ENCODE measurements at regions not wholly inside any gene's neighbourhood (a gene's known extent, or its start where the extent isn't known, plus 50 kb on each side); places are given as distances from the start of the nearest gene placed in this dataset.

- Mint-ChIP-seq H3K4me3 (no peak overlapping the region), H3K9me3 (ENCODE audit: insufficient read depth) (peaks cover 15% of the 10 kb centered on the region), H3K36me3 (ENCODE audit: low read depth) (no peaks in the 10 kb centered on the region), H3K4me1 (ENCODE audit: low read depth) (no peaks in the 10 kb centered on the region), H3K27ac (no peak overlapping the region), H3K27me3 (ENCODE audit: low read depth) (no peaks in the 10 kb centered on the region)
- CTCF ChIA-PET: no interaction called here
- POLR2A ChIA-PET: no interaction called here
- ATAC-seq (no peak), DNase-seq (no peak)
Measured at GRCh38 chr1:73366734-73367413, 831.1 kb downstream of the LRRIQ3 start.

- no peak for DNase-seq
- CTCF ChIA-PET: no interaction called here
- no peak for ATAC-seq
- peaks cover 8% of the 10 kb centered on the region for H3K9me3 Mint-ChIP-seq (ENCODE audit: insufficient read depth)
- H3K4me3 Mint-ChIP-seq: no peak overlapping the region
- H3K27ac Mint-ChIP-seq: no peak overlapping the region
- POLR2A ChIA-PET: no interaction called here
- no peaks in the 10 kb centered on the region for H3K4me1 Mint-ChIP-seq (ENCODE audit: low read depth)
- no peaks in the 10 kb centered on the region for H3K27me3 Mint-ChIP-seq (ENCODE audit: low read depth)
- H3K36me3 Mint-ChIP-seq (ENCODE audit: low read depth): no peaks in the 10 kb centered on the region
Measured at GRCh38 chr1:73359001-73359400, 839.0 kb downstream of the LRRIQ3 start.

DNA sequence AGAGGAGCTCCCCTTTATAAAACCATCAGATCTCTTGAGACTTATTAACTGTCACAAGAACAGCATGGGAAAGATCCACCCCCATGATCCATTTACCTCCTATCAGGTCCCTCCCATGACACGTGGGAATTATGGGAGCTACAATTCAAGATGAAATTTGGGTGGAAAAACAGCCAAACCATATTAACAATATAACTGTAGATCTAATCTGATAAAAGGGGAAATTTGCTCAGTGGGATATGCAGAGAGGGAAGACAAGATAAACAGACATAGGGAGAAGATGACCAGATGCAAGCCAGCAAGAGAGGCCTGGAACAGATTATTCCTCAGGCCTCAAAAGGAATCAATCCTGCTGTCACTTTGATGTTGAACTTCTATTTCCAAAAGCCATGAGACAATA lies 841.5 kb downstream of the LRRIQ3 start:
- ChIA-PET POLR2A (no interaction called here), CTCF (no interaction called here)
- H3K4me3 Mint-ChIP-seq: no peak overlapping the region
- no peak overlapping the region for H3K27ac Mint-ChIP-seq
- DNase-seq (no peak), ATAC-seq (no peak)
- H3K9me3 Mint-ChIP-seq (ENCODE audit: insufficient read depth): peaks cover 8% of the 10 kb centered on the region
- no peaks in the 10 kb centered on the region for H3K4me1 Mint-ChIP-seq (ENCODE audit: low read depth)
- H3K36me3 Mint-ChIP-seq (ENCODE audit: low read depth): no peaks in the 10 kb centered on the region
- no peaks in the 10 kb centered on the region for H3K27me3 Mint-ChIP-seq (ENCODE audit: low read depth)

- ChIA-PET CTCF (no interaction called here), POLR2A (no interaction called here)
- H3K9me3 Mint-ChIP-seq (ENCODE audit: insufficient read depth): peaks cover 5% of the 10 kb centered on the region
- no peak overlapping the region for H3K27ac Mint-ChIP-seq
- H3K4me1 Mint-ChIP-seq (ENCODE audit: low read depth): no peaks in the 10 kb centered on the region
- no peaks in the 10 kb centered on the region for H3K27me3 Mint-ChIP-seq (ENCODE audit: low read depth)
- H3K4me3 Mint-ChIP-seq: no peak overlapping the region
- DNase-seq: no peak
- H3K36me3 Mint-ChIP-seq (ENCODE audit: low read depth): no peaks in the 10 kb centered on the region
- ATAC-seq: no peak
Measured at GRCh38 chr1:73343947-73344346, 854.0 kb downstream of the LRRIQ3 start.

- POLR2A ChIA-PET: no interaction called here
- Mint-ChIP-seq H3K36me3 (ENCODE audit: low read depth) (no peaks in the 10 kb centered on the region), H3K9me3 (ENCODE audit: insufficient read depth) (peaks cover 30% of the 10 kb centered on the region), H3K4me3 (no peak overlapping the region), H3K4me1 (ENCODE audit: low read depth) (no peaks in the 10 kb centered on the region), H3K27me3 (ENCODE audit: low read depth) (no peaks in the 10 kb centered on the region), H3K27ac (no peak overlapping the region)
- no peak for ATAC-seq
- CTCF ChIA-PET: no interaction called here
- DNase-seq: no peak
Measured at GRCh38 chr1:73333847-73334503, 864.0 kb downstream of the LRRIQ3 start.

DNA sequence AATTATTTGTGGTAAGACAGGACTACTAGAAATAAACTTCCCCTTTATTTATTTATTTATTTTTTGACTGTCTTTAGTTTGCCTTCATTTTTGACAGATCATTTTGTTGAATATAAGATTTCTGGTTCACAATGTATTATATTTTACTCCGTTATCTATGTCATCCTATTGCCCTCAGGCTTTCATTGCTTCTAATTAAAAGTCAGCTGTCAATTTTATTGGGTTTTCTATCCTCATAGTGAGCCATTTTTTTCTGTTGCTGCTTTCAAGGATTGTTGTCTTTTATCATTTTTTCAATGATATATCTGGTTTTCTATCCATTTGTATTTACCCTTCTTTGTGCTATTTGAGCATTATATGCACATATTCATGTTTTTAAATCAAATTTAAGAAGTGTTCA lies 866.2 kb downstream of the LRRIQ3 start:
- Mint-ChIP-seq H3K27ac (no peak overlapping the region), H3K4me1 (ENCODE audit: low read depth) (no peaks in the 10 kb centered on the region)
- POLR2A ChIA-PET: no interaction called here

DNA sequence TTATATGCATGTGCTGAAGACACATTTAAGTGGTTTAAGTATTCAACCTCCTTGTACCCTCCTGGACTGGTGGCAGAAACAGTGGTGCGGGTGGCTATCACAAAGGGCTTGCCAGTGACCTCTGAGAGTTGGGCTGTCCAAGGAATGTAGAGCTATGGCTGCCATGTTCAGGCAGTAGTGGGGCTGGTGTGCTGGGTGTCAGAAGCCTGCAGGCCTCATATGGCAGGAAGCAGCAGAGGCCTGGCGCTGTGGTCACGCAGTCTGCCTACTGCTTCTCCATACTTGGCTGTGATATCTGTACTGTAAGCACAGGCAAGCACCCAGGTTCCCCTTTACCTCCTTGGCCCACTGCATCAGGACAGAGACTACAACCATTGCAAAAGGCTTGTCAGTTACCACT lies 870.0 kb downstream of the LRRIQ3 start:
- ChIA-PET POLR2A (no interaction called here), CTCF (no interaction called here)
- no peak for ATAC-seq
- Mint-ChIP-seq H3K4me3 (no peak overlapping the region), H3K27ac (no peak overlapping the region), H3K4me1 (ENCODE audit: low read depth) (no peaks in the 10 kb centered on the region), H3K27me3 (ENCODE audit: low read depth) (no peaks in the 10 kb centered on the region), H3K36me3 (ENCODE audit: low read depth) (no peaks in the 10 kb centered on the region), H3K9me3 (ENCODE audit: insufficient read depth) (peaks cover 22% of the 10 kb centered on the region)
- no peak for DNase-seq

More for the DNA sequence above, 866.2 kb downstream of the LRRIQ3 start:
- Mint-ChIP-seq H3K9me3 (ENCODE audit: insufficient read depth) (peaks cover 30% of the 10 kb centered on the region), H3K4me3 (no peak overlapping the region), H3K27me3 (ENCODE audit: low read depth) (no peaks in the 10 kb centered on the region), H3K36me3 (ENCODE audit: low read depth) (no peaks in the 10 kb centered on the region)
- ATAC-seq (no peak), DNase-seq (no peak)
- CTCF ChIA-PET: no interaction called here

- peaks cover 18% of the 10 kb centered on the region for H3K9me3 Mint-ChIP-seq (ENCODE audit: insufficient read depth)
- no peaks in the 10 kb centered on the region for H3K36me3 Mint-ChIP-seq (ENCODE audit: low read depth)
- ChIA-PET POLR2A (no interaction called here), CTCF (no interaction called here)
- ATAC-seq (no peak), DNase-seq (no peak)
- H3K27me3 Mint-ChIP-seq (ENCODE audit: low read depth): no peaks in the 10 kb centered on the region
- no peak overlapping the region for H3K4me3 Mint-ChIP-seq
- H3K27ac Mint-ChIP-seq: no peak overlapping the region
- no peaks in the 10 kb centered on the region for H3K4me1 Mint-ChIP-seq (ENCODE audit: low read depth)
Measured at GRCh38 chr1:73327180-73327793, 870.7 kb downstream of the LRRIQ3 start.

DNA sequence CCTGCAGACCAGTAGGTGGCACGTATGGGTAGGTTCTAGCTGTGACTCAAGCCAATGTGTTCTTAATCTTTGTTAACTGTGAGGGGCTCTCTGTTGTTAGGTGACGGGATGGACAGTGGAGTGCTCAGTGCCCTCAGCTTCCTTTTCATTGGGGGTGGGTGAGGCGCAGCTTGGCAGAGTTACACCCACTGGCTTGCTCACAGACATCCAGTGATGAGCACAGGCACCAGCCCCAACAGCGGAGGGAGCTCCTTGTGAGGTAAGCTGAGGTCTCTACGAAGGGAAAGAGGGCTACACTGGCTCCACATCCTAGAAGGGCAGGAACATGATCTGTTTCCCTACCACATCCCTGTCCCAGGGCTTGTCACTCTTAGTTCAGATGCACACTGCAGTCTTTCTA lies 871.3 kb downstream of the LRRIQ3 start:
- Mint-ChIP-seq H3K36me3 (ENCODE audit: low read depth) (no peaks in the 10 kb centered on the region), H3K27ac (no peak overlapping the region), H3K4me3 (no peak overlapping the region), H3K9me3 (ENCODE audit: insufficient read depth) (peaks cover 16% of the 10 kb centered on the region), H3K27me3 (ENCODE audit: low read depth) (no peaks in the 10 kb centered on the region), H3K4me1 (ENCODE audit: low read depth) (no peaks in the 10 kb centered on the region)
- ATAC-seq (no peak), DNase-seq (no peak)
- ChIA-PET POLR2A (no interaction called here), CTCF (interaction anchor here (0.7 kb wide), 1 partner anchor 38 kb away, joined by 3 read pairs; no protein-coding TSS in a partner anchor)

GRCh38 chr1:73310797-73311381 lies 887.1 kb downstream of the LRRIQ3 start:
- Mint-ChIP-seq H3K4me3 (no peak overlapping the region), H3K27ac (no peak overlapping the region), H3K36me3 (ENCODE audit: low read depth) (no peaks in the 10 kb centered on the region), H3K4me1 (ENCODE audit: low read depth) (no peaks in the 10 kb centered on the region), H3K27me3 (ENCODE audit: low read depth) (no peaks in the 10 kb centered on the region), H3K9me3 (ENCODE audit: insufficient read depth) (no peaks in the 10 kb centered on the region)
- ChIA-PET POLR2A (no interaction called here), CTCF (no interaction called here)
- DNase-seq (no peak), ATAC-seq (no peak)

- CTCF ChIA-PET: no interaction called here
- H3K36me3 Mint-ChIP-seq (ENCODE audit: low read depth): no peaks in the 10 kb centered on the region
- no peaks in the 10 kb centered on the region for H3K4me1 Mint-ChIP-seq (ENCODE audit: low read depth)
- H3K27me3 Mint-ChIP-seq (ENCODE audit: low read depth): no peaks in the 10 kb centered on the region
- POLR2A ChIA-PET: no interaction called here
- H3K4me3 Mint-ChIP-seq: no peak overlapping the region
- ATAC-seq (no peak), DNase-seq (no peak)
- H3K9me3 Mint-ChIP-seq (ENCODE audit: insufficient read depth): no peaks in the 10 kb centered on the region
- no peak overlapping the region for H3K27ac Mint-ChIP-seq
Measured at GRCh38 chr1:73306899-73307555, 890.9 kb downstream of the LRRIQ3 start.

DNA sequence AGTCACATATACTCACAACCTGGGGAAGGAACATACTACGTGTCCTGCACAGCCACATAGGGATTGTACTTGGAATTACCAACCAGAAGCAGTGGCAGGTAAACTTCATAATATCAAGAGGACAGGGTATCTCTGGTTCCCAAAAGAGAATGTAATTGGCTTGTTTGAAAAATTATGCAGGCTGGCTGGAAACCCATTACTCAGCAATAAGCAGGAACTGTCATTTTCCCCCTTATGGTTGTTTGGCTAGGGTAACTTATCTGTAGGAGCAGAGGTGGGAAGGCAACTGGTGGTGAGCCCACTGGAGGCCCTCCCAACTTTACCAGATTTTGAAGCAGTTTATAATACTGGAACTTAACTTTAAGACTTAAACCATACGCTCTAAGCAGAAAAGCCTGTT lies 924.1 kb downstream of the LRRIQ3 start:
- no peak overlapping the region for H3K27ac Mint-ChIP-seq
- CTCF ChIA-PET: no interaction called here
- POLR2A ChIA-PET: no interaction called here
- no peak for DNase-seq
- H3K9me3 Mint-ChIP-seq (ENCODE audit: insufficient read depth): peaks cover 14% of the 10 kb centered on the region
- ATAC-seq: no peak
- no peaks in the 10 kb centered on the region for H3K36me3 Mint-ChIP-seq (ENCODE audit: low read depth)
- no peaks in the 10 kb centered on the region for H3K4me1 Mint-ChIP-seq (ENCODE audit: low read depth)
- no peaks in the 10 kb centered on the region for H3K27me3 Mint-ChIP-seq (ENCODE audit: low read depth)
- H3K4me3 Mint-ChIP-seq: no peak overlapping the region

Data from activated CD8-positive, alpha-beta T cell treated with anti-CD3 and anti-CD28 coated beads, Interleukin-2, amount 10 ng/mL, durations not matched to agents 7 days and 5 days (primary cell).